ENCODE measurements at regions not wholly inside any gene's neighbourhood (a gene's known extent, or its start where the extent isn't known, plus 50 kb on each side); places are given as distances from the start of the nearest gene placed in this dataset.

GRCh38 chr4:82293304-82293703, 80.5 kb downstream of the HNRNPD start:
- TF ChIP-seq CTCF (IDR thresholded peaks at IDR 0.05) (no peak), POLR2A (IDR thresholded peaks at IDR 0.05) (no peak)
